CD4-positive, alpha-beta memory T cell (primary cell): ENCODE measurements at regions not wholly inside any gene's neighbourhood (a gene's known extent, or its start where the extent isn't known, plus 50 kb on each side); places are given as distances from the start of the nearest gene placed in this dataset.
A peak's percentile ranks its signal among the peaks of the same experiment; 100 is the strongest.
"Not testable (repeated sequence)": the region's sequence is repeated elsewhere in the genome, so short reads cannot be mapped to it uniquely, and the experiment has no call there.

Experiments used
- CTCF ChIA-PET: fragments of 350-600 bp; sonication (Branson Sonifier 250); formaldehyde crosslinking; loops from one replicate; lab custom pipeline; 2021; ENCODE audit warnings: inconsistent platforms; ENCODE audit not compliant: partially characterized antibody; lab: Charles Lee
- POLR2A ChIA-PET: fragments of 350-600 bp; sonication (Branson Sonifier 250); formaldehyde crosslinking; loops from one replicate; lab custom pipeline; 2021; ENCODE audit not compliant: partially characterized antibody; lab: Charles Lee
- DNase-seq, 5 donors: peaks; one replicate each; pipeline versions ENCODE4 v3.0.0 to v3.0.0-alpha.2; 2020 to 2022; ENCODE audit warnings: mixed read lengths in 1 of 5
- H3K27ac ChIP-seq: one replicate; pipeline ENCODE4 v1.7.0; 2013; ENCODE audit warnings: low read depth, low read length
- H3K27me3 ChIP-seq: 2 replicates; pipeline ENCODE4 v1.7.0; 2013; ENCODE audit warnings: mild to moderate bottlenecking, low read length, moderate library complexity; ENCODE audit not compliant: insufficient read depth
- H3K36me3 ChIP-seq: 2 replicates; pipeline ENCODE4 v1.7.0; 2013; ENCODE audit warnings: mild to moderate bottlenecking, low read length, moderate library complexity; ENCODE audit not compliant: insufficient read depth
- H3K4me1 ChIP-seq: 2 replicates; pipeline ENCODE4 v1.7.0; 2013; ENCODE audit warnings: mild to moderate bottlenecking, low read length, moderate library complexity; ENCODE audit not compliant: insufficient read depth
- H3K4me3 ChIP-seq, 2 donors: one replicate each; pipeline ENCODE4 v1.7.0; 2013; ENCODE audit warnings: low read length in 2 of 2, mild to moderate bottlenecking in 1 of 2
- H3K9me3 ChIP-seq, 2 donors: one replicate each; pipeline ENCODE4 v1.7.0; 2013; ENCODE audit warnings: low read length in 2 of 2, control low read depth in 1 of 2; ENCODE audit not compliant: control insufficient read depth in 1 of 2
- H3K27ac Mint-ChIP-seq, 7 donors: one replicate each; pipeline ENCODE4 v1.8.0; 2020 to 2021; ENCODE audit warnings: mixed read lengths in 7 of 7, mild to moderate bottlenecking in 6 of 7, inconsistent platforms in 3 of 7, moderate library complexity in 3 of 7
- H3K27me3 Mint-ChIP-seq, 2 donors: one replicate each; pipeline ENCODE4 v1.8.0; 2020 to 2021; ENCODE audit warnings: mixed read lengths in 2 of 2
- H3K36me3 Mint-ChIP-seq, 2 donors: one replicate each; pipeline ENCODE4 v1.8.0; 2020 to 2021; ENCODE audit warnings: mixed read lengths in 2 of 2, inconsistent platforms in 1 of 2, mild to moderate bottlenecking in 1 of 2
- H3K4me1 Mint-ChIP-seq, 4 donors: one replicate each; pipeline ENCODE4 v1.8.0; 2020 to 2021; ENCODE audit warnings: mixed read lengths in 4 of 4, mild to moderate bottlenecking in 1 of 4
- H3K4me3 Mint-ChIP-seq, 8 donors: one replicate each; pipeline ENCODE4 v1.8.0; 2020 to 2021; ENCODE audit warnings: mixed read lengths in 8 of 8, mild to moderate bottlenecking in 7 of 8, moderate library complexity in 6 of 8, inconsistent platforms in 3 of 8
- H3K9me3 Mint-ChIP-seq, 8 donors: one replicate each; pipeline ENCODE4 v1.8.0; 2020 to 2021; ENCODE audit warnings: mixed read lengths in 8 of 8, mild to moderate bottlenecking in 5 of 8, inconsistent platforms in 3 of 8, moderate library complexity in 1 of 8
- intact Hi-C: fragments of 100-400 bp; cut with micrococcal nuclease; formaldehyde crosslinking; loops from one replicate; pipeline ENCODE4 v1.15.1; 2023

GRCh38 chr1:83218036-83218716 lies 780.8 kb downstream of the TTLL7 start:
- H3K4me3 ChIP-seq, intact Hi-C loops, H3K36me3 Mint-ChIP-seq, H3K27me3 Mint-ChIP-seq, H3K36me3 ChIP-seq, DNase-seq, H3K9me3 ChIP-seq, H3K4me1 Mint-ChIP-seq, H3K27ac ChIP-seq, H3K27ac Mint-ChIP-seq, H3K4me1 ChIP-seq, H3K27me3 ChIP-seq, POLR2A ChIA-PET, H3K9me3 Mint-ChIP-seq, CTCF ChIA-PET: not testable (repeated sequence)
- peak overlapping the region in 1 of 8 donors; percentile 10 for H3K4me3 Mint-ChIP-seq

- H3K9me3 Mint-ChIP-seq, H3K4me3 Mint-ChIP-seq, H3K27ac Mint-ChIP-seq, DNase-seq, H3K27me3 Mint-ChIP-seq, H3K4me1 ChIP-seq, H3K4me3 ChIP-seq, H3K36me3 Mint-ChIP-seq, H3K4me1 Mint-ChIP-seq, H3K27me3 ChIP-seq, POLR2A ChIA-PET, H3K9me3 ChIP-seq, H3K27ac ChIP-seq, H3K36me3 ChIP-seq, CTCF ChIA-PET, intact Hi-C loops: not testable (repeated sequence)
These were observed 784.6 kb downstream of the TTLL7 start for GRCh38 chr1:83214317-83214716.

GRCh38 chr1:83213648-83214047 lies 785.3 kb downstream of the TTLL7 start:
- intact Hi-C loops, H3K4me1 ChIP-seq, POLR2A ChIA-PET, H3K27ac ChIP-seq, H3K36me3 ChIP-seq, H3K27me3 ChIP-seq, H3K27ac Mint-ChIP-seq, DNase-seq, H3K4me3 ChIP-seq, H3K27me3 Mint-ChIP-seq, CTCF ChIA-PET, H3K9me3 Mint-ChIP-seq, H3K36me3 Mint-ChIP-seq, H3K9me3 ChIP-seq, H3K4me3 Mint-ChIP-seq, H3K4me1 Mint-ChIP-seq: not testable (repeated sequence)

GRCh38 chr1:83212033-83212432 lies 786.9 kb downstream of the TTLL7 start:
- DNase-seq, H3K27me3 ChIP-seq, H3K36me3 Mint-ChIP-seq, H3K36me3 ChIP-seq, POLR2A ChIA-PET, H3K4me3 ChIP-seq, H3K27ac Mint-ChIP-seq, H3K9me3 ChIP-seq, H3K4me1 ChIP-seq, H3K27ac ChIP-seq, H3K9me3 Mint-ChIP-seq, H3K4me1 Mint-ChIP-seq, CTCF ChIA-PET, intact Hi-C loops, H3K27me3 Mint-ChIP-seq, H3K4me3 Mint-ChIP-seq: not testable (repeated sequence)

DNA sequence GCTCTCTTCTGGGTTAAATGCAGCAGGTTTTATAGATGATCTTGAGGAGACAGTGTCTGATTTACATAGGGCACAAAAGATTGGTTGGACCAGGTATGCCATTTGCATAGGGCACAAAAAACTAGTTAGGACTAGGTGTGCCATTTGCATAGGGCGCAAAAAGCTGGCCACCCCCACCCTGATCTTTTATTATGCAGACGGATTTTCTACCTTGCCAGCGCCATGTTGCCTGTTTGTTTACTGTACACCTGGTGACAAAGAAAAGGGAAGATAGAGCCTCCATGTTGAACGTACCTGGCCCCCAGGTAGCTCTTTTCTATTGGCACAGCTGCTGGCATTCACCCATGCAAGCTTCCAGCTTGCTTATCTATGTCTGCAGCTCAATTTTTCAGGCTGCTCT lies 790.4 kb downstream of the TTLL7 start:
- H3K4me1 Mint-ChIP-seq, H3K4me3 ChIP-seq, H3K27me3 ChIP-seq, H3K9me3 ChIP-seq, H3K36me3 ChIP-seq, H3K36me3 Mint-ChIP-seq, POLR2A ChIA-PET, DNase-seq, H3K9me3 Mint-ChIP-seq, H3K27me3 Mint-ChIP-seq, CTCF ChIA-PET, H3K4me1 ChIP-seq, H3K27ac ChIP-seq, intact Hi-C loops, H3K4me3 Mint-ChIP-seq, H3K27ac Mint-ChIP-seq: not testable (repeated sequence)

DNA sequence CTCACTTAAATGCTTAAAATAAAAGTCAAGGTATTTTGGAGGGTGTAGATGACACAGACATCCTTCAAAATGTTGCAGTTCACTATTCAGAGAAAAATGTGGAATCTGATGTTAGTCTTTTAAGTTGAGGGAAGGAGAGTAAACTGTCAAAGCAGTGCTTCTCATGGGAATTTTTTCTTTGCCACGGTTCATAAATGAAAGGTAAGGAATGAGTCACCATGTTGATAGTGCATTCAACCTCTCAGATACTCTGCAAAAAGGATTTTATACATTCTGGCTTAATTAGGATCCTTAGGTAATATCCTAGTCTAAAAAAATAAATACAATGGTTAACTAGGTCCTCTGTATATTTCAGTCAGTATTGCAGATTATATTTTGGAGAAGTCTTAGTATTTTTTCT lies 804.3 kb downstream of the TTLL7 start:
- intact Hi-C loops, H3K27me3 ChIP-seq, H3K27ac ChIP-seq, H3K4me1 Mint-ChIP-seq, H3K36me3 Mint-ChIP-seq, H3K9me3 Mint-ChIP-seq, POLR2A ChIA-PET, H3K27me3 Mint-ChIP-seq, H3K4me3 ChIP-seq, H3K36me3 ChIP-seq, H3K9me3 ChIP-seq, CTCF ChIA-PET, H3K4me1 ChIP-seq, DNase-seq, H3K4me3 Mint-ChIP-seq, H3K27ac Mint-ChIP-seq: not testable (repeated sequence)

DNA sequence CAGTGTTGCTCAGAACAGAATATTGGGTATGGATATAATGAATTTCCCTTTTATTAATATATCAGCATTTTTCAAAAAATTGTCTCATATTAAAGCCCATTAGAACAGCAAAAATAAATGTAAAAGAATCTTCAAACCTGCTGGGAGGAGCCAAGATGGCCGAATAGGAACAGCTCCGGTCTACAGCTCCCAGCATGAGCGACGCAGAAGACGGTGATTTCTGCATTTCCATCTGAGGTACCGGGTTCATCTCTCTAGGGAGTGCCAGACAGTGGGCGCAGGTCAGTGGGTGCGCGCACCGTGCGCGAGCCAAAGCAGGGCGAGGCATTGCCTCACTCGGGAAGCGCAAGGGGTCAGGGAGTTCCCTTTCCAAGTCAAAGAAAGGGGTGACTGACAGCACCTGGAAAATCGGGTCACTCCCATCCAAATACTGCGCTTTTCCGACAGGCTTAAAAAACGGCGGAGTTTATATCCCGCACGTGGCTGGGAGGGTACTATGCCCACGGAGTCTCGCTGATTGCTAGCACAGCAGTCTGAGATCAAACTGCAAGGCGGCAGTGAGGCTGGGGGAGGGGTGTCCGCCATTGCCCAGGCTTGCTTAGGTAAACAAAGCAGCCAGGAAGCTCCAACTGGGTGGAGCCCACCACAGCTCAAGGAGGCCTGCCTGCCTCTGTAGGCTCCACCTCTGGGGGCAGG lies 816.8 kb downstream of the TTLL7 start:
- H3K27ac Mint-ChIP-seq, H3K36me3 ChIP-seq, DNase-seq, H3K27ac ChIP-seq, H3K9me3 ChIP-seq, H3K4me1 Mint-ChIP-seq, H3K4me3 Mint-ChIP-seq, H3K4me3 ChIP-seq, intact Hi-C loops, H3K4me1 ChIP-seq, H3K27me3 Mint-ChIP-seq, CTCF ChIA-PET, H3K9me3 Mint-ChIP-seq, H3K36me3 Mint-ChIP-seq, POLR2A ChIA-PET, H3K27me3 ChIP-seq: not testable (repeated sequence)

DNA sequence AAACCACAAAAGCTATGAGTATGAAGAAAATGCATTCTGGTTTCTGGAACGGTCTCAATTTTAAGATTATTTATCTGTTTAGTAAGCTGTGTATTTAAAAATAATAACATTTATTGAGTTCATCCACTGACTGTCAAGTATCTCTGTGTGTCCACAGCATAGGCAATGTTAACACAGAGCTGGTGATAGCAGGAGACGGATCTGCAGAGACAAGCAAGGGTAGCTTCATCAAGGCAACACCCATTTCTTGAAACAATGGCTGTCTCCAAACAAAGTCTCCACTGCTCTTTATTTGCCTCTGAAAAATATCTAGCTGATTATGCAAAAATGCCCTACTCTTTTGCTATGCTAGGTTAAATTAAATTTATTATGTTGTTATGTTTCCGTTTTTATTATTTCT lies 818.3 kb downstream of the TTLL7 start:
- H3K9me3 Mint-ChIP-seq, H3K36me3 Mint-ChIP-seq, POLR2A ChIA-PET, H3K27me3 Mint-ChIP-seq, H3K27me3 ChIP-seq, H3K4me3 ChIP-seq, H3K27ac ChIP-seq, DNase-seq, H3K27ac Mint-ChIP-seq, H3K4me1 ChIP-seq, H3K4me3 Mint-ChIP-seq, H3K4me1 Mint-ChIP-seq, CTCF ChIA-PET, H3K9me3 ChIP-seq, intact Hi-C loops, H3K36me3 ChIP-seq: not testable (repeated sequence)
